ENCODE measurements at regions not wholly inside any gene's neighbourhood (a gene's known extent, or its start where the extent isn't known, plus 50 kb on each side); places are given as distances from the start of the nearest gene placed in this dataset.
"Not testable (repeated sequence)": the region's sequence is repeated elsewhere in the genome, so short reads cannot be mapped to it uniquely, and the experiment has no call there.

DNA sequence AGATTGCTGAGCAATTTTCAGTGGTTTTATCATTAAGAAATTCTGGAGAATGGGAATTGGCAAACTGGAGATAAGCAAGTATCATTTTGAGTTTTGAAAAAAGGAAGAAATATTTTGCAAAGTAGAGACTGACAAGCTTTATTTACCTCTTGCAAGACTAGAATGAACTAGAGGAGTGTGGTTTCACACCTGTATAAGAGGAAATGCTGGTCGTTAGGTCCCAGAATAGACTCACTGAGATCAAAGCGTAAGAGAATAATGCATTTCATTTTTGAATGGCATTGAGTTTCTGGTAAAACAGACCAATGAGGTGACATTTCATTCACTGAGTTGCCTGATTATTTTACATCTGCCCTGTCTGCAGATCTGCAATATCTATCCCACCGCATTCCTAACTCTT is 308.1 kb downstream of the ADGRL2 start:
- intact Hi-C loops (cut with DNase I): no loop called here

DNA sequence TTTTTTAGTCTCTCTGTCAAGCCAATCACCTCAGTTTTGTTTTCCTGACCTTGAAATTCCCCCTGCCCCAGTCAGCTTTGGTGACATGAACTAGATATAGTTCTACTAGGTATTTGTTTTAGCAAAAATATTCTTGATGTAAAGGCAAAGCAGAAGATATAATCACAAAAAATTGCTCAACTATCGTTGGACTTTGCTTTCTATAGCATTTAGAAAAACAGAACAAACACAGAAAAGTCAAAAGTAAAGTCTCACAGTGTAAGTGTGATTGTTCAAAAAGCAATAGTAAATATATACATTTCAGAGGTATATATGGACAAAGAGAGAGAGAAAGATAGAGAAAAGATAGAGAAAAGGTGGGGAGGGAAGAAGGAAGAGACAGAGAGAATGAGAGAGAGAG is 305.9 kb downstream of the ADGRL2 start:
- intact Hi-C loops (cut with DNase I): no loop called here

More for the DNA sequence above, 308.1 kb downstream of the ADGRL2 start:
- DNase-seq: no peak

DNA sequence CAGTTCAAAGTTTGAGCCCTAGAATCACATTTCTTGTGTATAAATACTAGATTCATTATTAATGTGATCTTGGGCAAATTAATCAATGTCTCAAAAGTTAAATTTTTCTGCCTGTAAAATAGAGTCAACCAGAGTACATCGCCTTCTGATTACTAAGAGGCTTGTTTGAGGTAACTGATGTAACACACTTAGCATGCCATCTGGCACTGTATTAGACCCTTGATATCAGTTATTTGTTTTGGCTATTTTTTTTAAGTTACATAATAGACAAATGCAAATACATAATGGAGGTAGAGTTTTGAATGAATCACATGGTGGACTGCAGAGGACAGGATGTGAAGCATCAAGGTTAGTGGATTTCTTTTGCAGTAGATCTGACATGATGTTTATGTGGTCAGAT is 298.4 kb downstream of the ADGRL2 start:
- intact Hi-C loops (cut with DNase I): no loop called here
- DNase-seq: no peak

More for the DNA sequence above, 305.9 kb downstream of the ADGRL2 start:
- DNase-seq: no peak

DNA sequence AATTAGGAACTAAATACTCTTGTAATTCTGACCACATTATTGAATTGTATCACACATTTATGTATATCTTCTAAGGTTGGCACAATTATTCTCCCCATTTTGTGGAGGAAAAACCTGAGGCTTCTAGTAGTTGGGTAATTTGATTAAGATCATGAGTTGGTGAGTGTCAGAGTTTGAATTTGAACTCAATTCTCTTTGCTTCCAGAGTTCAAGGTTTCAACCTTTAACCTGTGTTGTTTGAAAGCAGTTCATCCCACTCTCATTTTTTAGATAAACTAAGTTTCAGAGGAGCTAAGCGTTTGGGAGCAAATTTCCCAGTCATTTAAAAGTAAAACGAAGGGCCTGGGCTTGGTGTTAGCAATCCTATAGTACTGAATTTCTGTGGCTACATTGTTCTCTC is 293.4 kb downstream of the ADGRL2 start:
- intact Hi-C loops (cut with DNase I): no loop called here
- DNase-seq: no peak

DNA sequence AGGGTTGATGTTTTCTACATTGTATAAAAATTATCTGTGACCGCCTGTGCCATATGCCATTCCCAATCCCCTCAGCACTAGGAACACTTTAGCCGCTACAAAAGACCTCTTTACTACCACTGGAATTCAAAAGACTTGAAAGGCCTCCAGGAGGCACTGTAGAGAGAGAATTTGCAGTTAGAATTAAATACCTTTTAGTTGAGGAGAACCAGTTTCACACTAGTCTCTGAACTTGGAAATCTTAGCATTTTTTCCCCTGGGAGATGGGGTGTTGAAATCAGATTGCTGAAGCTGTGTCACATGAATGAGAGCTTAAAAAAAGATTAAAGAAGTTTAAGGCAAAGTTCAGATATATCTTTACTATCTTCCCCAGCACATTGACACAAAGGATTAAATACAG is 291.0 kb downstream of the ADGRL2 start:
- DNase-seq: no peak
- intact Hi-C loops (cut with DNase I): no loop called here

DNA sequence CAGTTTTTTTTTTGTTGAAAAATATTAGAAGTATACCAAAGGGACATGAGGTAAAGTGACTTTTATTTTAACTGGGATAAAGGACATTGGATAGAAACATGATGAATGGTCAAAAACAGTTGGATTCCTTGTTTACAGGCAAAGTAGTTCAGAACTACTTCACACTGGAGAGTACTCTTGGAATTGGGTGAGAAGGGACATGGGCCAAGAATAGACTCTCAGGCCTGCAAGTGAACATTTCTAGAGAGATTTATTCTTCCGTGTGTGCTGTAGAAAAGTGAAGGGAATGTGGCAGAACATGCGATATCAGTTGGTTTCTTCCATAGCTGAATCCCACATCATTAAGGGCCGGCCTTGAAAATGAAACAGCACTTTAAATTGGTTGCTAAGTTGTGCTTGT is 290.5 kb downstream of the ADGRL2 start:
- DNase-seq: no peak
- intact Hi-C loops (cut with DNase I): no loop called here

DNA sequence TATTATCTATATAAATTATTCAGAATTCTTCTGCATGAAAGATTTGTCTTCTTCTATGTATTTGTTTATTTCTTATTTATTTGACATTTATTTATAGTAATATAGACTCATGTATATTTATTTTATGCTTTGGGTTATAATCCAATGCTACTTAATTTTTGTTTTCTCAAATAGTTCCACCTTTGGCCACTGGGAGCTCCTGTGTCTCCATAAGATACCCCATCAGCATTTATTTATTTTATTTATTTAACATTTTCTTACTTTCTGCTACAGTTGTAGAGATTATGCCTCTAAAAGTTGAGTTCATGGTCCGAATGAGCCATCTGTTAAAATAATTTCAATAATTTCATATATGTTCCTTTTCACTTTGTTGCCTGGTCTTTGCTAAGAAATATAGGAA is 289.4 kb downstream of the ADGRL2 start:
- intact Hi-C loops (cut with DNase I): no loop called here
- no peak for DNase-seq

DNA sequence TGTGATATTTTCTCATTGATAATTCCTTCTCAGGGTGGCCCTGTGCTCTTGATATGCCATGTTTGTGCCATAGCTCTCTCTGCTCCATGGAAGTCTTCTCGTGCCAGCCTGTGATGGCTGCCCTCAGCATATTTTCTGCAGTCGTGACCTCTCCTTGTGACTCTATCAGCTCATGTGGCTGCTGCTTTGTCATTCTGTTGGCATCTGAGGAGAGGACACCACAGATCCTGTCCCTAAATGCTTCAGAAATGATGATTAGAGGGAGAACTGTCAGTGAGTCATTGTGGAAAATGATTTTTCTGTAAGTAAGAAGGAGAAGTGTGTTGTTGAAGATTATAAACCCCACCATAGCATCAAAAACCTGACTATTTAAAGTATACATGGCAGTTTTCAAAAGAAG is 286.0 kb downstream of the ADGRL2 start:
- intact Hi-C loops (cut with DNase I): no loop called here

DNA sequence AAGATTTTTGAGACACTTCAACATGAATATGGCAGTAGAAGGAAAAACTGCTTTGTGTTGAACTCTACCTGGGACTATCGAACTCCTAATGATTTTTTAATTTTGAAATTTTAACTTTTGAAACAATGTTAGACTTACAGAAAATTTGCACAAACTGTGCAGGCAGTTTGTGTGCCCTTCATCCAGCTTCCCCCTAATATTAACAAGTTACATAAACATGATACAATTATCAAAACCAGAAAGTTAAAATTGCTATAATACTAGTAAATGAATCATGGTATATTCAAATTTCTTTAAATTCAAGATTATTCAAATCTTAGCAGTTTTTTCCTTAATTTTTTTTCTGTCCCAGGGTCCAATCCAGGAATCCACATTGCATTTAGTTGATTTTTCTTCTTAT is 278.9 kb downstream of the ADGRL2 start:
- intact Hi-C loops (cut with DNase I): no loop called here
- no peak for DNase-seq

More for the DNA sequence above, 286.0 kb downstream of the ADGRL2 start:
- DNase-seq: no peak

DNA sequence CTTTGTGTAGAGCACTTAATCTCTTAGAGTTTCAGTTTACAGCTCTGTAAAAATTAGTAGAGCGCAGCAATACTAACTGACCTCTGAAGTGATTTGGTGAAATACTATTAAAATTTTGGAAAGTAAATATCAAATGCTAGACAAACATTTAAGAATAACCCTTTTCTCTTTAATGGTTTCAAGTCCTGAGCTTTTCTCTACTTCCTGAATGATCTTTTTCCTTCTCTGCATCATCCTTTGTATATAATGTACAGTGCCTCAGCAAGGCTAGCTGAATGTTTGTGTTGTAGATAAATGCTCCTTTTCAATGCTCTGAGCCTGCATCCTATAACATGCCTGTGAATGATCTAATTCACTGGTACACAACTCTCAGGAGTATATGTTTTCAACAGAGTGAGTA is 272.9 kb downstream of the ADGRL2 start:
- intact Hi-C loops (cut with DNase I): no loop called here
- no peak for DNase-seq

DNA sequence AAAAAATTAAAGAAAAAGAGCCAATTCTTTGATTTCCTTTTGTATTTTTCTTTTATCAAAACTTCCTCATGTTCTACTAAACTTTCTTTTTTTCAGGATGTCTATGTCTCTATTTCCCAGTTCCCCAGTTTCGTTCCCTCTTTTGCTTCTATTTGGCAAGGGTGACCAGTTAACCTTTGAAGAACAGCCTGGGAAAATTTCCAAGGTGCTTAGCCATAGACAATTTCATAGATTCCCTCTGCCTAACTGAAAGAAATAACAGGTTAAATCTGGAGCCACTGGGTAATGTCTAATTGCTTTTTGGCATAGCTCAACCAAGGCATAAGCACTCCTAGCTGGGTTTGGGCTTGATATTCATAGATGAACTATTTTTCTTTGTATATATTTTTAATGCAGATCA is 272.3 kb downstream of the ADGRL2 start:
- DNase-seq: no peak
- intact Hi-C loops (cut with DNase I): no loop called here

DNA sequence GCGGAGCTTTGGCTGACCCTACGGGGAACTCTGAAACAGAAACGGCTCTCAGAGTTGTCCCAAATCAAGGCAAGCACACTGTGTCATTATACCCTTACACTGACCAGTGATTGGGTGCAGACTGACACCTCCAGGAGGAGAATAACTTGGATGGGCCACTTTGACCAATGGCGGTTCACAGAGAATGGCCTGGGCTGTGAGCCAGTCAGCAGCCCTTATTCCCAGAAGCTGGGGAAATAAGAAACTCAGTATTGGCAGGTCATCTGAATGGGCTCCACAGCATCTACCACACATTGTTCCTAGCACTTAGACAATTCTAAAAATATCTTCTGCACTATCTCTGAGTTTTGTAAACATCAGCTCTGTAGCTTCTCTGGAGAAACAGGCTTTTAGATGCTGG is 265.2 kb downstream of the ADGRL2 start:
- DNase-seq: no peak
- intact Hi-C loops (cut with DNase I): no loop called here

DNA sequence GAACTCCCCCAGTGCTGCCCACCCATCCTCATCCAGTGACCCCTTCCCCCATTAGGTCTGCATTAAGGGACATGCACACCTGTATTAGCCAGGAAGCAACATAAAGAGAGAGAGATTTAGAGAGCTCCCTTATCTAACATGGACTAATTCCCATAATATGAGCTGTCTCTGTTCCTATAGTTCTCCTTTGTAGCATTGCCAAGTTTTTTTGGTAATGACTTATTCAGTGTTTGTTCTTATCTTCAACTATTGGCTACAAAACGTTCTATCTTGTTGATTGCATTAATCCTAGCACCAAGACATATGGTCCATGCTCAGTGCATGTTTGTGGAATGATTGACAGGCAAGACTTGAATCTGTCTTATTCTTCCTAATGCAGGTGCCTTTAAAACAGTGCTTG is 264.0 kb downstream of the ADGRL2 start:
- intact Hi-C loops (cut with DNase I): no loop called here

DNA sequence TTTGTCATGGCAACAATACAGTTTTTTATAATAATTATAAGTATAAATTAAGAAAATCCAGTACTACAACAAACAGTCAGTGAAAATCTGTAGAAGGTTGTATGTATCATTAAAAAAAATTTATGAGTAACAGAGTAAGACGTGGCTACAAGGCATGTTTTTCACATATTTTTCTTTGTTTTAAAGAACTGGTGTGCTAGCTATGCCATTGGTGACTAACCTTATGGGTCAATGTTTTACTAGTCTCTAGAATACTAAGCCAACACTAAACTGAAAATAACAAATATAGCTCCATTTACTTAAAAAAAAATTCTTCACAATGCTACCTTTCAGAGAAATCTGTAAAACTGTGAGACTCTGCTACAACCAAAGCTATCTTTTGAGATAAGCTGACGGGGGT is 261.5 kb downstream of the ADGRL2 start:
- intact Hi-C loops (cut with DNase I): no loop called here
- DNase-seq: no peak

More for the DNA sequence above, 264.0 kb downstream of the ADGRL2 start:
- DNase-seq: no peak

DNA sequence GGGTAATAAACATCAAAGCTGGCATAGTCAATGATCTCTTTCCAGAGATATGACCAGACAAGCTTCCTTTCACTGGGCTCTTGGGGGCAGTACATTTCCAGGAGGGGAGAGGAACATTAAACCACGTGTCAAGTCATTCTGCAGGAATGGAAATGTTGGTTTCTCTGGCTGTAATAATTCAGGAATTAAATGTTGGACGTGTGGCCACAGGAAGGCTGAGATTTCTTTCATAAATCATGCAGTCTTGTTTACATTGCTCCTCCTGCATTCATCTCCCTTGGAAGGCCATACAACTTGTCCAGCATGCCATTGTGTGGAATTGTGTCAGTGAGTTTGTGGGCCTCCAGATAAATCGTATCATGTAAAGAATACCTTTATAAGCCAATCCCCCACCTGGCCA is 259.2 kb downstream of the ADGRL2 start:
- DNase-seq: no peak
- intact Hi-C loops (cut with DNase I): no loop called here

DNA sequence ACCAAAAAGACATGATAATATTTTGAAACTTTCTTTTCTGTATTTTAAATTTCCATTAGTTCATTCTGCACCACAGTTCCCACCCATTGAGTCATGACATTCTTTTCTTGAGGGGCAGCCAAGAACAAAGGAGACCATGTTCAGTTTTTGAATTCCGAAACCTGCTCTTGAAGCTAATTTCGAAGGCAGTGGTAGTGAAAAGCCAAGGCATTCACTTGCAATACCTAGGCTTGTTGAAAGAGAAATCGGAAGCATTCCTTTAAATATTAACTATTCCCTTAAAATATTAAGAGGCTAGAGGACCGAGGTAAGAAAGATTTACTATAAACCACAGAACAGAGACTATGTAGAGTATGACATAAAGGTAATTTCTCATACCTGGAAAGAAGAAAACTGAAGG is 256.3 kb downstream of the ADGRL2 start:
- intact Hi-C loops (cut with DNase I): no loop called here
- no peak for DNase-seq

DNA sequence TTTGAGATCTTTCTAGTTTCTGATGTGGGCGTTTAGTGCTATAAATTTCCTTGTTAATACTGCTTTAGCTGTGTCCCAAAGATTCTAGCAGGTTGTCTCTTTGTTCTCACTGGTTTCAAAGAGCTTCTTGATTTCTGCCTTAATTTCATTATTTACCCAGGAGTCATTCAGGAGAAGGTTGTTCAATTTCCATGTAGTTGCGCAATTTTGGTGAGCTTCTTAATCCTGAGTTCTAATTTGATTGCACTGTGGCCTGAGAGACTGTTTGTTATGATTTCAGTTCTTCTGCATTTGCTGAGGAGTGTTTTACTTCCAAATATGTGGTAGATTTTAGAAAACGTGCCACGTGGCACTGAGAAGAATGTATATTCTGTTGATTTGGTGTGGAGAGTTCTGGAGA is 254.6 kb downstream of the ADGRL2 start:
- DNase-seq; intact Hi-C loops (cut with DNase I): not testable (repeated sequence)

DNA sequence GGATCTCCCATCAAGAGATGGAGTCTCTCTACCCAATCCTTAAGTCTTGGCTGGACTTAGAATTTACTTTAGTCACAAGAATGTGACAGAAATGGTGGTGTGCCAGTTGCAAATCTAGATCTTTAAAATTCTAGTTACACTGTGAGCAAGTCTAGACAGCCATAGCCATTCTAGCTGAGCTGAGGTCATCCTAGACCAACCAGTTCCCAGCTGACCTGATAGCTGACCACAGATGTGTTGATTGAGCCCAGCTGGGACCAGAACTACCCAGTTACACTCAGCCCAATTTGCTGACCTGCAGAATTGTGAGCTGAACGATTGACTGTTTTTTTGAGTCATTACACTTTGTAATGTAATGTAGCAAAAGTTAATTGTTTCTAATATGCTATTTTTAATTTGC is 251.8 kb downstream of the ADGRL2 start:
- DNase-seq: no peak
- intact Hi-C loops (cut with DNase I): no loop called here

DNA sequence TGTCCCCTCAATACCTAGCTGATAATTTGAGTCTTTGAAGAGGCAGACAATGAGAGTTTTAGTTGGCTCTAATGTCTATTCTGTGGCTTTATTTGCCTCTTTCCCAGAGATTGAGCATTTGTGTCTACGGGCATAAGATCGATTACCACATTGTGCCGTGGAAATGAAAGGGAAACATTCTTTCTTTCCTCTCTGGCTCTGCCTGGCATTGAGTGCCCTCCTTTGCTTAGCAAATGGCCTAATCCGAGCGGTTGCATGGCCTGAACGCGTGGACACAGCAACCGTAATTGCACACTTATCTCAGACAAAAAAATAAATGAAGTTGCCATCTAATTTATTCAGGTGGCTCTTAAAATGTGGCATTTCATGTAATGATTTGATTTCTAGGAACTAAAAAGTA is 247.9 kb downstream of the ADGRL2 start:
- DNase-seq: no peak

DNA sequence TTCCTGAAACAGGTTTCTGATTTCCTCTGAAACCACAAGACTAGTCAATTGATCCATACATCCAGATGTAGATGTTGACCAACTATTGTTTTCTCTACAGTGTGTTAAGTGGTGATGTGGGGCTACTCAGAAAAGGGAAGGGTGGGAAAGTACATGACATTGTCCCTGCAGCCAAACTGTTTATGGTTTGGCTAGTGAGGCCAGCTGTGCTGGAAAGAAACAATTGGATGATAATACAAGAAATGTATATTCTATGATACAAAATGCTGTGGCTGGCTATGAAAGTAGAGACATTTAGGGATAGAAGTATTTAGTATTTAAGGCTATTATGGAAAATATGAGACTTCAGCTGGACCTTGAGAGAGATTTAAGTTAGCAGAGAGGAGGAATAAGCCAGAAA is 244.5 kb downstream of the ADGRL2 start:
- intact Hi-C loops (cut with DNase I): no loop called here
- no peak for DNase-seq

More for the DNA sequence above, 247.9 kb downstream of the ADGRL2 start:
- intact Hi-C loops (cut with DNase I): no loop called here

DNA sequence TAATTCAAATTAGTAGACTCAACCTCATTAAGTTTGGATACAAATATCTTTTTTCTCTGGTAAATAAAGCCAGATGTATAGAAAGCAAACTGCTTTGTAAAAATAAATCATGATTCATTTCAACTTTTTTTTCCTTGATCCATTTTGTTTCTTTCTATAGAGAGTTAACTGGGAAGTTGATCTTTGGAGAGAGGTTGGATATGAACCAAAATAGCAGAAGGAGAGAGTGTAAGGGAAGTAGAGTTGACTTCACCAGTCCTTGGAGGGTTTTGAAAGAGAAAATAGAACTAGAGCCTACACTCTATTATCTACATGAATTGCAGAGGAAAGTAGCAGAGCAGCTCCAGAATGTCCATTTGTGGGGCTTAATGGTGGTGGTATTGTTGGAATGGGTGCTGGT is 243.8 kb downstream of the ADGRL2 start:
- DNase-seq: no peak
- intact Hi-C loops (cut with DNase I): no loop called here

DNA sequence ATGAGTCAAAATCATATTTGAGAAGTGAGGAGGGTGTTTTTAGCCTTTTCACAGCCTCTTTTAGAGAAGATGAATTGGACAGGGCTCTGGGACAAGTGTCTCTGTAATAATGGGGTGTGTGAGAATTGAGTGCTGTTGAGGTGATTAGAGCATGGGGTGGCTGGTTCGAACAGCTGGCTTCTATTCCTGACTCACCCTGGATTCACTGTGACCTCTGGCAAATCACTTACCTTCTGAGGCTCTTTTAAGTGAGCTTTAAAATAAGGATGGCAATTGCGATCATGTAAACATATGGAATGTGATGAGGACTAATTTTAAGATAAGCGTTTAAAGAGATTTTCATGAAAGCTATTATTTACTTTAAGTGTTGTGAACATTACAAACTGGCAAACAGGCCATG is 243.4 kb downstream of the ADGRL2 start:
- intact Hi-C loops (cut with DNase I): no loop called here
- no peak for DNase-seq

DNA sequence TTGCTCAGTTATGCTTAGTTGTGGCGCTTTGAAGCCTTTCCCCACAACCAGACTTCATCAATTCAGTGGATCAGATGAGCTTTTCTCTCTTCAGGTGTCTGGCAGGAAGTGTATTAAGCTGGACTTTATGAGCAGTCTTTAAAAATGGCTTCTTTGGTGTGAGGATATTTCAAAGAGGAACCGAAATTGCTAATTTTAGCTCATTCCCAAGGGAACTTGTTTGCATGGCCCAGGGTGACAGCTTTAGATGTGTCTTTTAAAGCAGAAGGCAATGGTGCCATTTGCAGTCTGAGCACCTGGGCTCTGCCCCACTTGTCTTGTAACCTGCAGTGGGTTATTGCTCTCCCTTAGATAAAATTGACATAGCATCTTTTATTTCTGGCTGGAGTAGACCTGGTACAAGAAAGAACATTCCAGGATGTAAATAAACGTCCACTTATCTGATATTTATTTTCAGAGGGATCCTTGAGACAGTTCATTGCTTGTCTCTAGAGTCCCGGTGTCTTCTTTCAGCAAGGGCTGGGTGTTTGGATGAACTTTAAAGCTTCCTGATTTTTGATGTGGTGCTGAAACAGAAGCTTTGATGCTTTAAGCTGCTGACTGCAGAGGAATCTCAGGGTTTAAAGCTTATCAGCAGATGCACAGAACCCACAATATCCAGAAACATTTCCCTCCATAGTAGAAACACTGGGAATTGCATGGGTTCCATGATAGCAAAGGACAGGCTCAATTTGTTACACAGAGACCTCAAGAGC is 241.7 kb downstream of the ADGRL2 start:
- no peak for DNase-seq
- intact Hi-C loops (cut with DNase I): no loop called here

Measured in posterior cingulate gyrus (tissue), 11 donors.